Gastroesophageal sphincter (tissue), 4 donors: ENCODE measurements at regions not wholly inside any gene's neighbourhood (a gene's known extent, or its start where the extent isn't known, plus 50 kb on each side); places are given as distances from the start of the nearest gene placed in this dataset.

ENCODE experiments used
- ATAC-seq: fragments of 150-250 bp; one replicate; pipeline ENCODE4 v1.9.1; 2016; ENCODE audit warnings: mild to moderate bottlenecking, moderate library complexity
- H3K27ac ChIP-seq, 4 donors: fragments of 200-600 bp; sonication (generic) in 3 of 4; 1 replicate in 3 of 4; 2 replicates in 1 of 4; pipeline ENCODE4 v1.5.1; 2016 to 2019
- H3K27me3 ChIP-seq: fragments of 200-600 bp; sonication (generic); one replicate; pipeline ENCODE4 v1.5.1; 2019
- H3K36me3 ChIP-seq, 2 donors: fragments of 200-600 bp; sonication (generic); one replicate each; pipeline ENCODE4 v1.5.1; 2019; ENCODE audit warnings: control low read depth in 1 of 2
- H3K4me1 ChIP-seq, 3 donors: fragments of 200-600 bp; sonication (generic); 1 replicate in 2 of 3; 2 replicates in 1 of 3; pipeline ENCODE4 v1.5.1; 2016 to 2019; ENCODE audit warnings: control low read depth in 2 of 3
- H3K4me3 ChIP-seq, 2 donors: fragments of 200-600 bp; sonication (generic); one replicate each; pipeline ENCODE4 v1.5.1; 2019; ENCODE audit warnings: mild to moderate bottlenecking in 1 of 2, moderate library complexity in 1 of 2
- H3K9me3 ChIP-seq, 3 donors: fragments of 200-600 bp; sonication (generic); one replicate each; pipeline ENCODE4 v1.5.1; 2017 to 2019; ENCODE audit warnings: control low read depth in 2 of 3
- EP300 ChIP-seq: sonication (generic); formaldehyde crosslinking; IDR thresholded peaks from one replicate; pipeline ENCODE4 v1.6.1; 2017; ENCODE audit warnings: antibody characterized with exemption, mild to moderate bottlenecking
- POLR2A ChIP-seq, 2 donors: fragments of 450-650 bp; IDR thresholded peaks; one replicate each; pipeline ENCODE4 v1.6.1; 2017; ENCODE audit warnings: antibody characterized with exemption in 2 of 2, mild to moderate bottlenecking in 2 of 2, moderate library complexity in 1 of 2
- POLR2AphosphoS5 ChIP-seq: sonication (generic); formaldehyde crosslinking; IDR thresholded peaks from one replicate; pipeline ENCODE4 v1.6.1; 2017; ENCODE audit warnings: antibody characterized with exemption
- WGBS, 2 donors: methylation state at CpG; one replicate each; pipeline ENCODE4 v1.1.5; 2018; ENCODE audit warnings: low coverage in 1 of 2; 5-methylcytosine and 5-hydroxymethylcytosine counted together
- TF ChIP-seq, protein P1 (sequence below), 4 experiments: fragments of 200-600 bp in 2 of 4; fragments of 450-650 bp in 2 of 4; sonication (generic) in 1 of 4; IDR thresholded peaks; one replicate each; pipeline ENCODE4 v1.5.1; 2017 to 2019; ENCODE audit warnings: antibody characterized with exemption in 4 of 4, mild to moderate bottlenecking in 2 of 4, moderate library complexity in 2 of 4

DNA sequence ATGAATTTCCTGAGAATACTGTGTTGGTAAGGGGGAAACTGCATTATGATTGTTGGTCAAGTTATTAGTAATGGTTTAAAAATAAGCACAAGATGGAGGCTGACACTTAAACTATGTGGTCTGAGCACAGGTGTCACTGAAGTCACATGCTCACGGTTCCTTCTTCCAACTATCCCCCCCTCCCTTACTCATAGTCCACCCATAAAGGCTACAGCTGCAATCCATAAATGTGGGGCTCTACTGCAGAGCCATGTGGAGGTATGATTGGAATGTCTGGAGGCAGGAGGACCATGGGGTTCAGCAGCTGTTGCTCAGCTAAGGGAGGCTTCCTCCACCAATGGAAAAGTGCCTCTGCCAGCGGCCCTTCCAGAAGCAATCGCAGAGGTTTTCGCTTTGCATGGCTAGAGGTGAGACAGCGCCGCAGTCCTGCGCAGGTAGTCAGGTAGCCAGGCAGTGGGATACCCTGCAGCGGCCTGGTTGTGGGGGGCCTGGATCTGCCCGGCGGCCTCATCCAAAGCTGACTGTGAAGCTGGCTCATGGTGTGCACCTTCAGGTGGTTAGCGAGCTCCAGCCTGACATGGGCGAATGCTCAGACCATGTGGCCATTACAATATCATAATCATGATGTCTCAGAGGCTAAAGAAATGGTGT lies 249.6 kb downstream of the DCDC2C start:
- Histone ChIP-seq H3K4me1 (no peaks in the 10 kb centered on the region), H3K27me3 (peaks cover 38% of the 10 kb centered on the region), H3K27ac (no peak overlapping the region), H3K36me3 (no peaks in the 10 kb centered on the region), H3K9me3 (peaks cover 0 to 15% (median 0%) of the 10 kb centered on the region in 3 donors), H3K4me3 (no peak overlapping the region)
- TF ChIP-seq EP300: no peak
- TF ChIP-seq POLR2A (IDR thresholded peaks at IDR 0.05): no peak
- TF ChIP-seq POLR2AphosphoS5: no peak
- TF ChIP-seq, protein P1, sequence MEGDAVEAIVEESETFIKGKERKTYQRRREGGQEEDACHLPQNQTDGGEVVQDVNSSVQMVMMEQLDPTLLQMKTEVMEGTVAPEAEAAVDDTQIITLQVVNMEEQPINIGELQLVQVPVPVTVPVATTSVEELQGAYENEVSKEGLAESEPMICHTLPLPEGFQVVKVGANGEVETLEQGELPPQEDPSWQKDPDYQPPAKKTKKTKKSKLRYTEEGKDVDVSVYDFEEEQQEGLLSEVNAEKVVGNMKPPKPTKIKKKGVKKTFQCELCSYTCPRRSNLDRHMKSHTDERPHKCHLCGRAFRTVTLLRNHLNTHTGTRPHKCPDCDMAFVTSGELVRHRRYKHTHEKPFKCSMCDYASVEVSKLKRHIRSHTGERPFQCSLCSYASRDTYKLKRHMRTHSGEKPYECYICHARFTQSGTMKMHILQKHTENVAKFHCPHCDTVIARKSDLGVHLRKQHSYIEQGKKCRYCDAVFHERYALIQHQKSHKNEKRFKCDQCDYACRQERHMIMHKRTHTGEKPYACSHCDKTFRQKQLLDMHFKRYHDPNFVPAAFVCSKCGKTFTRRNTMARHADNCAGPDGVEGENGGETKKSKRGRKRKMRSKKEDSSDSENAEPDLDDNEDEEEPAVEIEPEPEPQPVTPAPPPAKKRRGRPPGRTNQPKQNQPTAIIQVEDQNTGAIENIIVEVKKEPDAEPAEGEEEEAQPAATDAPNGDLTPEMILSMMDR (IDR thresholded peaks at IDR 0.05): no peak
- ATAC-seq: no peak
- WGBS, 2 donors: 40% methylated on average over 1 of the region's 12 CpGs; no CpG with 5 or more reads in 1 of the 2 donors

DNA sequence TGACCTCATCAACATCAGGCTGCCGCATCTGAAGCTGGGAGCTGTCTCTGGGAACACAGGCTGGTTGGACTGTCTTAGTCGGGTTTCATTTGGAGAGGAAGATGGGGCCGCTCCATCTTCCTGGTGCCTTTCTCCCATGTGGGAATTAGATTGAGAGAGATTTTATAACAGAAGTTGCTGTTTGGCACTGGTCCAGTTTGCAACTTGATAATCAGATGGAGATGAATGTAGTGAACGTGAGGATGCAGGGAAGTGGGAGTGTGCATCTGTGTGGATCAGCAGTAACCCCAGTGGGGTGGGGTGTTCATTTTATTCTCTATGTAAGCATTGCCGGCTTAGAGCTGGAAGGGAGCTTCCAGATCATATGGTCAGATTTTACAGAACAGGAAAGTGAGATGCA lies 250.9 kb downstream of the DCDC2C start:
- Histone ChIP-seq H3K4me1 (no peaks in the 10 kb centered on the region), H3K36me3 (no peaks in the 10 kb centered on the region), H3K9me3 (peaks cover 0 to 15% (median 0%) of the 10 kb centered on the region in 3 donors), H3K27ac (no peak overlapping the region), H3K4me3 (no peak overlapping the region), H3K27me3 (peaks cover 28% of the 10 kb centered on the region)
- no peak for ATAC-seq
- WGBS, 2 donors: 32 to 33% methylated on average over 1 to 2 of the region's 5 CpGs
- TF ChIP-seq POLR2AphosphoS5 (no peak), EP300 (no peak), POLR2A (IDR thresholded peaks at IDR 0.05) (no peak)
- TF ChIP-seq, protein P1 (IDR thresholded peaks at IDR 0.05): no peak

DNA sequence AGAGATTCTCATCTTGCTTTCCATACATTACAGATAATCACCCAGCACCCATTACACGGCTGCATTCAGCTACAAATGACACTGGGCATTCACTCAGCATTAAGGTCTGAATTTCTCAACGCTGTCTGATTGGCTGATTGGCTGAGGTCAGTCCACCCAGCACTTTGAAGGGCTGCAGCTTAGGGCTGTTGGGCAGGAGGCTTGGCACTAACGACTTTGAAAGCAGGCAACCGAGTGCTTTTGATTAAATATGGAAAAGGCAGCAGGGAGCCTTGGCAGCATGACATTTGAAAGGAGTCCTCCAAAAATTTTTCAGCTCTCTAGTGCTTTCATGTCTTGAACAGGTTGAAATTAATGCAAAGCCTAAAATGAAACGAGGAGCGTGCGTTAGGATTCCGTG lies 253.0 kb downstream of the DCDC2C start:
- ATAC-seq: no peak

DNA sequence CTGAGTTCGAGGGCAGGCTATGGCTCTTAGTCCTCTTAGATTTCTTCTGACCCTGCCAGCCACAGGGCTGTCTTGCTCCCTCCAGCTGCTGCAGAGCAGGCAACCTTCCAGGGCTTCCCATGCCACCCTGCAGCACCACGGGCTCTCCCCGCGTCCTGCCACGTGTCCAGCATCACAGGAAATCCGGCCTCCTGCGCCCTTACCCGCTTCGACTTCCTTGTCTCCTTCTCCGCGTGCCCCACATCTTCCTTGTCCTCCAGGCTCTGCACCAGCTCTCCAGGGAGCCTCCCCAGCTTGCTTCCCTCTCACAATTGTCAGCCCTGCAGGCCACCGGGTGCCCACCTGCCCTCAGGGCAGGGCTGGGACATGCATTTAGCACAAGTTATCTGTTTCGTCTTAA lies 253.5 kb downstream of the DCDC2C start:
- Histone ChIP-seq H3K9me3 (peaks cover 0 to 2% (median 0%) of the 10 kb centered on the region in 3 donors), H3K4me1 (no peaks in the 10 kb centered on the region), H3K4me3 (no peak overlapping the region), H3K36me3 (no peaks in the 10 kb centered on the region), H3K27ac (no peak overlapping the region), H3K27me3 (peaks cover 18% of the 10 kb centered on the region)
- 90 to 94% methylated on average over 9 to 13 of the region's 13 CpGs for WGBS, 2 donors
- TF ChIP-seq POLR2AphosphoS5: no peak
- TF ChIP-seq EP300: no peak
- TF ChIP-seq POLR2A (IDR thresholded peaks at IDR 0.05): no peak
- TF ChIP-seq, protein P1 (IDR thresholded peaks at IDR 0.05): no peak
- ATAC-seq: no peak

More for the DNA sequence above, 253.0 kb downstream of the DCDC2C start:
- Histone ChIP-seq H3K4me1 (no peaks in the 10 kb centered on the region), H3K9me3 (peaks cover 0 to 7% (median 0%) of the 10 kb centered on the region in 3 donors), H3K27me3 (peaks cover 18% of the 10 kb centered on the region), H3K4me3 (no peak overlapping the region), H3K27ac (no peak overlapping the region), H3K36me3 (no peaks in the 10 kb centered on the region)
- TF ChIP-seq POLR2A (IDR thresholded peaks at IDR 0.05): no peak
- WGBS, 2 donors: 55 to 68% methylated on average over 5 to 8 of the region's 8 CpGs

DNA sequence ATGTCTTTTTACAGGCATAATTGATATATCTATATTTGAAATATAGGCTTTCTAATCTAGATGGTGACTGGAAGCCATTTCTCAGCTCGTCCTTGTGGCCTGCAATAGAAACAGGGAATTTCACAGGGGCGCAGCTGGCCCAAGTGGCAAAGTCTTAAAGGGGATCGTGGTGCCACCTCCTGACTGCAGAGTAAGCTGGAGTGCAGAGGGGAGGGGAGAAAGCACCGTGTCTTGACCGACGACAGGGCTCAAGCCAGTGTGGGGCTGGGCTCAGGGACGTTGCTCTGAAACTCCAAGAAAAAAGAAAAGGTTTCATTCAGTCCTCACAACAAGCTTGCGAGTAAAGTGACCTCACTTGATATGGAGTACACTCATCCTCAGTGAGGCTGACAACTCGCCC lies 255.1 kb downstream of the DCDC2C start:
- H3K9me3 ChIP-seq: no peaks in the 10 kb centered on the region
- H3K27ac ChIP-seq: no peak overlapping the region
- ATAC-seq: no peak
- TF ChIP-seq POLR2AphosphoS5 (no peak), EP300 (no peak), POLR2A (IDR thresholded peaks at IDR 0.05) (no peak)
- TF ChIP-seq, protein P1 (IDR thresholded peaks at IDR 0.05): no peak
- no peak overlapping the region for H3K4me3 ChIP-seq
- H3K4me1 ChIP-seq: no peaks in the 10 kb centered on the region
- peaks cover 19% of the 10 kb centered on the region for H3K27me3 ChIP-seq
- H3K36me3 ChIP-seq: no peaks in the 10 kb centered on the region
- WGBS, 2 donors: 72 to 74% methylated on average over 6 to 7 of the region's 9 CpGs
